Uterus (tissue), 3 donors: ENCODE measurements at regions not wholly inside any gene's neighbourhood (a gene's known extent, or its start where the extent isn't known, plus 50 kb on each side); places are given as distances from the start of the nearest gene placed in this dataset.

ENCODE experiments used
- DNase-seq, 2 donors: peaks; one replicate each; pipeline ENCODE4 v3.0.0-alpha.2; 2019 to 2020
- H3K27ac ChIP-seq, 2 donors: fragments of 200-600 bp; sonication (generic); 1 replicate in 1 of 2; 2 replicates in 1 of 2; pipeline ENCODE4 v1.5.1; 2016 to 2018
- H3K27me3 ChIP-seq, 2 donors: fragments of 200-600 bp; sonication (generic); one replicate each; pipeline ENCODE4 v1.5.1; 2018 to 2019; ENCODE audit warnings: control low read depth in 1 of 2
- H3K36me3 ChIP-seq, 2 donors: fragments of 200-600 bp; sonication (generic); one replicate each; pipeline ENCODE4 v1.5.1; 2019; ENCODE audit warnings: control low read depth in 1 of 2
- H3K4me1 ChIP-seq, 2 donors: fragments of 200-600 bp; sonication (generic); one replicate each; pipeline ENCODE4 v1.5.1; 2018 to 2019; ENCODE audit warnings: control low read depth in 1 of 2
- H3K4me3 ChIP-seq, 2 donors: fragments of 200-600 bp; sonication (generic); 1 replicate in 1 of 2; 2 replicates in 1 of 2; pipeline ENCODE4 v1.5.1; 2018 to 2019; ENCODE audit warnings: mild to moderate bottlenecking in 1 of 2
- H3K9me3 ChIP-seq, 2 donors: fragments of 200-600 bp; sonication (generic); one replicate each; pipeline ENCODE4 v1.5.1; 2019; ENCODE audit warnings: control low read depth in 1 of 2
- CTCF ChIP-seq, 4 experiments: fragments of 200-600 bp in 2 of 4; fragments of 450-650 bp in 2 of 4; sonication (generic) in 2 of 4; IDR thresholded peaks; one replicate each; pipeline ENCODE4 v1.5.1; 2016 to 2019; ENCODE audit warnings: antibody characterized with exemption in 4 of 4, mild to moderate bottlenecking in 2 of 4, moderate library complexity in 1 of 4
- POLR2A ChIP-seq, 2 donors: fragments of 450-650 bp; IDR thresholded peaks; one replicate each; pipeline ENCODE4 v1.6.1; 2016; ENCODE audit warnings: antibody characterized with exemption in 2 of 2, mild to moderate bottlenecking in 1 of 2, moderate library complexity in 1 of 2
- intact Hi-C: fragments of 100-400 bp; cut with DNase I; formaldehyde crosslinking; loops from one replicate; pipeline ENCODE4 v1.15.1; 2023; ENCODE audit warnings: low total_unique reads
- donor health status: DM: yes; HTN: yes; CAD: no.

DNA sequence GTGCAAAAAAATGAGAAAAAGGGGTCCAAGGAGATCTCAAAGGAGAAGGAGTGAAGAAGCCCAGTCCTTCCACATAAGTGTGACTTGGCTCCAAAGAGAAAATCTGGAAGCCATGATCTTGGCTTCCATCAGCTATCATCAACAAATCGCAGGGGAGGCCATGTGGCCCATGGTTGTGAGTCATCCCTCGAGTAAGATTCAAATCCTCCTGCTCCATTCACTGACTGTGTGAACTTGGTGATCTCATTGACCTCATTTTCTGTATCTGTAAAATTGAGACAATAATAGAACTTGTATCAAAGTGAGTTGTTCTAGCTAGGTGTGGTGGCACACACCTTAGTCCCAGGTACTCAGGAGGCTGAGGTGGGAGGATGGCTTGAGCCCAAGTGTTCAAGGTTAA, 79.1 kb upstream of the OLIG2 start:
- no peak overlapping the region for H3K27ac ChIP-seq
- no peaks in the 10 kb centered on the region for H3K4me1 ChIP-seq
- no peak for TF ChIP-seq CTCF (IDR thresholded peaks at IDR 0.05)
- TF ChIP-seq POLR2A (IDR thresholded peaks at IDR 0.05), result no peak
- no peak for DNase-seq
- H3K36me3 ChIP-seq, result no peaks in the 10 kb centered on the region
- no peak overlapping the region for H3K4me3 ChIP-seq
- intact Hi-C loops, result no loop called here
- no peaks in the 10 kb centered on the region for H3K27me3 ChIP-seq
- H3K9me3 ChIP-seq, result no peaks in the 10 kb centered on the region

DNA sequence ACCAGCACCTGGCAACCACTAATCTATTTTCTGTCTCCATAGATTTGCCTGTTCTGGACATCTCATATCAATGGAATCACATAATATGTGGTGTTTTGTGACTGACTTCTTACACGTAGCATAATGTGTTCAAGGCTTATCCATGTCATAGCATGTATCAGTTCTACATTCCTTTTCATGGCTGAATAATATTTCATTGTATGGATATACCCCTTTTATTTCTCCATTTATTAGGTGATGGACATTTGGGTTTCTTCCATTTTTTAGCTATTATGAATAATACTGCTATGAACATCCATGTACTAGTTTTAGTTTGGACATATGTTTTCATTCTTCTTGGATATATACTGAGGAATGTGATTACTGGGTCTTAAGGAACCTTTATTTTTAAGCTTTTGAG, 78.0 kb upstream of the OLIG2 start:
- no peak overlapping the region for H3K4me3 ChIP-seq
- no peak for TF ChIP-seq CTCF (IDR thresholded peaks at IDR 0.05)
- no peak for TF ChIP-seq POLR2A (IDR thresholded peaks at IDR 0.05)
- H3K27ac ChIP-seq, result no peak overlapping the region
- H3K27me3 ChIP-seq, result no peaks in the 10 kb centered on the region
- H3K4me1 ChIP-seq, result no peaks in the 10 kb centered on the region
- no peaks in the 10 kb centered on the region for H3K9me3 ChIP-seq
- intact Hi-C loops, result no loop called here
- no peak for DNase-seq
- no peaks in the 10 kb centered on the region for H3K36me3 ChIP-seq

GRCh38 chr21:32949701-32950100, 76.0 kb upstream of the OLIG2 start:
- no peaks in the 10 kb centered on the region for H3K9me3 ChIP-seq
- no peaks in the 10 kb centered on the region for H3K36me3 ChIP-seq
- TF ChIP-seq CTCF (IDR thresholded peaks at IDR 0.05) (no peak), POLR2A (IDR thresholded peaks at IDR 0.05) (no peak)
- no peaks in the 10 kb centered on the region for H3K4me1 ChIP-seq
- intact Hi-C loops, result no loop called here
- no peak overlapping the region for H3K27ac ChIP-seq
- H3K4me3 ChIP-seq, result no peak overlapping the region
- H3K27me3 ChIP-seq, result no peaks in the 10 kb centered on the region
- no peak for DNase-seq

- no peak overlapping the region for H3K4me3 ChIP-seq
- no peak overlapping the region for H3K27ac ChIP-seq
- intact Hi-C loops, result no loop called here
- TF ChIP-seq POLR2A (IDR thresholded peaks at IDR 0.05) (no peak), CTCF (IDR thresholded peaks at IDR 0.05) (no peak)
- peaks cover 0 to 2% of the 10 kb centered on the region in 2 donors for H3K27me3 ChIP-seq
- H3K36me3 ChIP-seq, result no peaks in the 10 kb centered on the region
- DNase-seq, result no peak
- H3K9me3 ChIP-seq, result no peaks in the 10 kb centered on the region
- no peaks in the 10 kb centered on the region for H3K4me1 ChIP-seq
Observed at GRCh38 chr21:32951041-32951440, 74.7 kb upstream of the OLIG2 start.

GRCh38 chr21:32954353-32954752, 71.4 kb upstream of the OLIG2 start:
- TF ChIP-seq POLR2A (IDR thresholded peaks at IDR 0.05), result no peak
- no peak for TF ChIP-seq CTCF (IDR thresholded peaks at IDR 0.05)
- intact Hi-C loops, result no loop called here
- no peak for DNase-seq
- H3K4me3 ChIP-seq, result no peak overlapping the region
- H3K27me3 ChIP-seq, result peaks cover 0 to 13% of the 10 kb centered on the region in 2 donors
- no peaks in the 10 kb centered on the region for H3K36me3 ChIP-seq
- no peaks in the 10 kb centered on the region for H3K9me3 ChIP-seq
- no peak overlapping the region for H3K27ac ChIP-seq
- H3K4me1 ChIP-seq, result no peaks in the 10 kb centered on the region
